ENCODE measurements at regions not wholly inside any gene's neighbourhood (a gene's known extent, or its start where the extent isn't known, plus 50 kb on each side); places are given as distances from the start of the nearest gene placed in this dataset.

GRCh38 chr2:37794717-37795116 lies 123.3 kb upstream of the CDC42EP3 start:
- TF ChIP-seq CTCF (IDR thresholded peaks at IDR 0.05 in 2 of 3, conservative IDR thresholded peaks at IDR 0.05 in 1 of 3; ENCODE audit: borderline replicate concordance in 1 of 3, insufficient read depth in 1 of 3, low read depth in 2 of 3, low read length in 2 of 3): no peak
- no peak for TF ChIP-seq ATF3 (IDR thresholded peaks at IDR 0.05)
- TF ChIP-seq EZH2 (IDR thresholded peaks at IDR 0.05): no peak
- TF ChIP-seq JUND (IDR thresholded peaks at IDR 0.05): no peak
- TF ChIP-seq EZH2phosphoT487 (IDR thresholded peaks at IDR 0.05; ENCODE audit: borderline replicate concordance): no peak
- TF ChIP-seq SRF (IDR thresholded peaks at IDR 0.05; ENCODE audit: low read depth): no peak

Data from HCT116 (cell line).